GM19397 (cell line): ENCODE measurements at regions not wholly inside any gene's neighbourhood (a gene's known extent, or its start where the extent isn't known, plus 50 kb on each side); places are given as distances from the start of the nearest gene placed in this dataset.
"Not testable (repeated sequence)": the region's sequence is repeated elsewhere in the genome, so short reads cannot be mapped to it uniquely, and the experiment has no call there.

ENCODE experiments used
- ATAC-seq: cut with Tn5 transposase; IDR thresholded peaks from one replicate; pipeline ENCODE4 v1.9.1; 2021; ENCODE audit warnings: mild to moderate bottlenecking, moderate library complexity; ENCODE audit not compliant: unreplicated experiment

DNA sequence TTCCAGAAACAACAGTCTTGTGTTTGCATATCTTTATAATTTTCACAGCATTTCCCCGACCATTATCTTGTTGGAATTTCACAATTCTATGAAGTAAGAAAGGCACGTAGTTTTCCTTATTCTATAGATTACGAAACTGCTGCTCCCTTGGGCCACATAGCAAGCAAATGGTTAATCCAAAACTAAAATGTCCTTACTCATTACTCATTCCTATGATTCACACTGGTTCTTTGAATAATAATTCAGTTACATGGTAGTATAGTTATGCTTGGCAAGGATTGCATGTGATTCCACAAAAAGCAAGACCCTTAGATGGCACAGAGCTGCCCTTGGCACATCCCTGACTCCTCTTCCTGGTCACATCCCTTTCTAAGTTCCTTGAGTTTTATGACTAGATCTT lies 51.2 kb downstream of the OR13H1 start:
- ATAC-seq: no peak

- no peak for ATAC-seq
Observed at GRCh38 chrX:131607792-131608369, 64.0 kb downstream of the OR13H1 start.

DNA sequence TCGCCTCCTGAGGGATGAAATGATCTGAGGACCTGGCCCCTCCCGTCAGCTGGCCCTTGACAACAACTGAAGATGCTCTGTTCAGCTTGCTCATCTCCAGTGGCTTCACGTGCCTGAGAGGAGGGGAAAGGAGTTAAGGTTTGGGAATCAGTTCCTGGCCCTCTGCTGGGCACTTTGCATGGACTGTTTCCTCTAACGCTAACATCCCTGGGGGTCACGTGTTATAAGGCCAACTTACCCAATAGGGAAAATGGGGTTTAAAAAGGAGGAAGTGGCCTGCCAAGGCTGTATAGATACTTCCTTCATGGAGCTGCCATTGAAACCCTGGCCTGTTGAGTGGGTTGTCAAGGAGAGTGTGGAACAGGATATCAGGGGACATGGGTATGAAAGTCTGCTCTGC lies 65.6 kb downstream of the OR13H1 start:
- no peak for ATAC-seq

- ATAC-seq: no peak
Observed at GRCh38 chrX:131613260-131613659, 69.4 kb downstream of the OR13H1 start.

DNA sequence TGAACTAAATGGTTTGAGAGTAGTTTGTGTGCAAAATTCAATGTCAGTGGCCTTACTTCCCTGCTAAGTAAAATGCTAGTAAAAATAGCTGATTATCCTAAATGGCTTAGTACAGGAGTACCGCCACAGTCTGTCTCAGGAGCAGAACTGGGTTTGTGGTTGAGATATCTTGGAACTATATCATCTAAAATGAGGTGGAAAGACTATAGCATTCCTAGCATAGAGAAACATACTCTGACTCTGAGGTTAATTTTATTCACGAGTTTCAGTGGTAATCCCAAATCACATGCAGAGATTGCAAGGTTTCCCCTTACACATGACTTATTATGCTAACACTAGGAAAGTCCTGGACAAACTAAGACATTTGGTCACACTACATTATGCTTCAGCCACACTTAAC lies 70.4 kb downstream of the OR13H1 start:
- ATAC-seq: no peak

GRCh38 chrX:131617182-131617581 lies 73.3 kb downstream of the OR13H1 start:
- ATAC-seq: no peak

GRCh38 chrX:131621650-131622049 lies 77.8 kb downstream of the OR13H1 start:
- ATAC-seq: no peak

DNA sequence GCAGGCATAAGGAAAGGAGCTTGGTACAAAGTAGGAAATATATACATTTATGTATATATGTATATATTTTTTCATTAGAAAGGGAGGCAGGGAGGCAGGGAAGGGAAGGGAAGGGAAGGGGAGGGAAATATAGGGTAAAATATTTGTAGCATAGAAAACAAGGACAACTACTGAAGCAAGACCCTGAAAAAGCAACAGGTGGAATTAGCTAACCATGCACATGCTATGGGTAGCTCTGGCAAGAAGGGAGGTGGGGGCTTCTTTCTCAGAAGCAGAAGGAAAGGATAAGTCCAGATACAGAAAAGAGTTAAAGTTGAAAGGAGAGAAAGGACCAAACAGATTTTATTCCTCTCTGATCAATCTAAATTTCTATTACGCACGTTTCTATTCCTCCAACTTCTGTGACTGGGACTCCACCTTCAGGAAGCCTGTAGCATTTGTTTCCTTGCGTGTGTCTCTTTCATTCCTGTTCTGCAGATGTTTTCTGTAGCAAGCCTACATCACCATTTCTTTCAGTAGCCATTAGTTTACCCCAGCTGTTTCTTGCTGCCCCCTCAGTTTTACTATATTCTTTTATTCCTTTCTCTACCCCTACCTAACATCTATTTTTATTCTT lies 82.9 kb downstream of the OR13H1 start:
- no peak for ATAC-seq

- ATAC-seq: no peak
Observed at GRCh38 chrX:131630534-131630933, 86.7 kb downstream of the OR13H1 start.

- ATAC-seq: no peak
Observed at GRCh38 chrX:131633285-131633917, 89.5 kb downstream of the OR13H1 start.

DNA sequence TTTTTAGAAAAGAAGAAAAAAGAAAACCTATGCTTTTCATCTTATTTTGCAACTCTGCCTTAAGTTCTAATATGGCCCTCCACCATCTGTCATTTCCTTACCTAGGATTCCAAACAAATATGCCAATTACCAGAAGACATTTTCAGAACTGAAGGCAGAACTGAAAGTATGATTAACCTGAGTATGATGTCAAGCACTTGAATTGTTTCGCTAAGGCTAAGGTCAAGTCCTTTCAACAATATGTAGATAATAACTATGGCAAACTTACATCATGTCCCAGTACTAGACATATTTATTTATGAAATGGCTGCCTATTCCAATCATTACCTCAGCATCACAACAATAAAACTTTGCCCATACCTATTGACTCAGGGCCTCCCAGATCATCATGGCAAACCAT lies 91.0 kb downstream of the OR13H1 start:
- no peak for ATAC-seq

DNA sequence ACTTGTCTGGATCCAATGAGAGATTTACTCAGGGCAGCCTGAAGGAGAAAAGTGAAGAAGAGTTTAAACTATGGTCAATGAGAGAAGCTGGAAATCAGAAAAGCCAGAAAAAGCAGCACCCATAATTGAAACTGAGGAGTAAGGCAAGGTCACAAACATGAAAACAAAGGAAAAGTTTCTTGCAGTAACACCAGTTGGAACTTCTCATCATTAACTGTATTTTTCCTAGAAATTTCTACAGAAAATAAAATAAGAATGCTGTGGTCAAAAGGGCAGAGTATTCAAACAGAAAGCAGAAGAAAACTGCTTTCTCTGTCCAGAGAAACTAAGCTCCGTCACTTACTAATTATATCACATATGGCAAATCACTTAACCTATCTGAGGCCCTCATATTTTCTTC lies 102.2 kb downstream of the OR13H1 start:
- ATAC-seq: no peak

DNA sequence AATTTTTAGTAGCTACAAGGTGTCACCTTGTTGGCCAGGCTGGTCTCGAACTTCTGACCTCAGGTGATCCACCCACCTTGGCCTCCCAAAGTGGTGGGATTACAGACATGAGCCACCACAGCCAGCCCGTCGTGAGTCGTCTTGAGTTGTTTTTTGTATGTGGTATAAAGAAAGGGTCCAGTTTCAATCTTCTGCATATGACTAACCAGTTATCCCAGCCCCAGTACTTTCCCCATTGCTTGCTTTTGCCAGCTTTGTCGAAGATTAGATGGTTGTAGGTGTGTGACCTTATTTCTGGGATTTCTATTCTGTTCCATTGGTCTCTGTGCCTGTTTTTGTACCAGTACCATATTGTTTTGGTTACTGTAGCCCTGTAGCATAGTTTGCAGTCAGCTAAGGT lies 105.9 kb downstream of the OR13H1 start:
- no peak for ATAC-seq

DNA sequence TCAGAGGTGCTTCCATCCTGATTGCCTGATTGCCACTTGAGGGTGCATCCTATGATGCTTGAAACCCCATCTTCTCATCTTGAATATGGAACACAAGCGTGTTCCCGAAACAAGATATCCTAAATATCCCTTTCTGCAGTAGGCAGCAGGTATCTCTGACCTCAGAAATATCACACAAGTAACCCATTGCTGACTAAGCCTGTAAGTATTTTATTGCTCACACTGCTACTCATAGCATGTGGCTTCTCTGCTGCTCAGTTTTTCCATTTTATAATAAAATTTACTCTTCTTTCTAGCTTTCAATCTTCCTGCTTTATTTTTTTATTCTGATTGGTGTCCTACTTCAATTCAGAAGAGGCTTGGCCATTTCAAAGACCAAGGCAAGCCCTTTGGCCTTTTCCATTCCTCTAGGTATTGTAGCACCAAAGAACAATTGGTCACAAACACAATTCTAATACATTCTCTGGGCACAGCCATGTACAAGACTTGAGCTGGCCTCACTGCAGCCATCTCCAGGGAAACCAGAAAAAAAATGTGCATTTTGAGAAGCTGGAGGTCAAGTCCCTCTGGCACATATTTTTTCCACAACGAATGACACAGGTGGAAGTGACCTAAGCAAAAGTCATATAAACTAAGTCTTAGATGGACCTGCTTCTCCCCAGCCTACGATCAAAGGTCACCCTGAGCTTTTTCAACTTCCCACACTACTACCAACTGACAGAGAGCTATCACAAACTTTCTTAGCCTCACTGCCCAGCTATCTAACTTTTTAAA lies 107.0 kb downstream of the OR13H1 start:
- no peak for ATAC-seq

DNA sequence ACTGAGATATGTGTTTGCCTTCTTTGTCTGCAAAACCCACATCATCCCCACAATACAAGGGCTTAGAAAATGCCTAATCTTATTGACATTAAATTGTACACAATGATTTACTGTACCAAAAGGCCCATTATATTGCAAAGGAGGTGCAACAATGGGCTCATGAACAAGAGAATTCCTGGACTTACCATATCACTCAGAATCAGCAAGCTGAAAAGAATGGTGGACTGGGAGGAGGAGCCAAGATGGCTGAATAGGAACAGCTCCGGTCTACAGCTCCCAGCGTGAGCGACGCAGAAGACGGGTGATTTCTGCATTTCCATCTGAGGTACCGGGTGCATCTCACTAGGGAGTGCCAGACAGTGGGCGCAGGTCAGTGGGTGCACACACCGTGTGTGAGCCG lies 119.9 kb downstream of the OR13H1 start:
- not testable (repeated sequence) for ATAC-seq

DNA sequence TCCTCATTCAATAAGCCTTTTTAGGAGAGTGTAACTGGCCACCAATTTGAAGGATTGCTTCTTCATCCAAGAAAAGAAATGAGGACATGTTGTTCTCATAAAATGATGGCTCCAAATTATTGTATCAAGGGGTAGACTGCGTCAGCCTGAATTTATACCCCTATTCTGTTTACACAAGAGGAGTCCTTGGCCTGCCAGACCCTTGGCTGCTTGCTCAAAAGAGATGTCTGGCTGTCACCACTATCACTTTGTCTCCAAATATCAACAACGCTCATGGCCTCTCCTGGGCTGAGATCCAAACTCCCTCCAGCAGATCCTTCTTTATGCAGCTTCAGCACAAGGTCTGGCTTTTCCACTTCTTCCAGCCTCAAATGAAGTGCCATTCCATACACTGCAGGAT lies 127.9 kb downstream of the OR13H1 start:
- no peak for ATAC-seq

DNA sequence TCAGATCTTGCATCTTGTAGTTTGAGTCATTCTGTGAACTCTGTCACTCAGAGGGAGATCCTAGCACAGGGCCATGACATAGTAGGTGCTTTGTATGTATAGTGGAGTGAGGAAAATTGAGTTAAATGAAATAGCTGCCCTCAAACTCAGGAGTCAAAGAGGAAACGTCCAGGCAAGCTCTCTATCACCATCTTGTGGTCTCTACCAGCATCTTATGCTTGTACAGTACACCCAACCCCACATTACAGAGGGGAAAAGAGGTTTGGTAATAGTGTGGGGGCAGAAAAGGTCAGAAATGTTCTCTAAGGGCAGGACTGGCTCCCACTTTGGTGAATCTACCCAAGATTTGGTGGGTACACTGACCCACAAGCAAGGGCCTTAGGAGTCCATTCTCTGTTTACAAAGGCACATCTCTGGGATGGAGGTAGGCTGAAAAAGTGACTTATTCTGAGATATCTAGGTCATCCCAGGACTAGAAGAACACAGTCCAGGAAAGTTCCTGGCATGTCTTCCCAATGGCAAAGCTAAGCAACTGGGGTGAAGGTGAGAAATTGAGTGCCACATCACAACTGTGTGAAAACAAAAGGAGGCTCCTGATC lies 131.8 kb downstream of the OR13H1 start:
- no peak for ATAC-seq

DNA sequence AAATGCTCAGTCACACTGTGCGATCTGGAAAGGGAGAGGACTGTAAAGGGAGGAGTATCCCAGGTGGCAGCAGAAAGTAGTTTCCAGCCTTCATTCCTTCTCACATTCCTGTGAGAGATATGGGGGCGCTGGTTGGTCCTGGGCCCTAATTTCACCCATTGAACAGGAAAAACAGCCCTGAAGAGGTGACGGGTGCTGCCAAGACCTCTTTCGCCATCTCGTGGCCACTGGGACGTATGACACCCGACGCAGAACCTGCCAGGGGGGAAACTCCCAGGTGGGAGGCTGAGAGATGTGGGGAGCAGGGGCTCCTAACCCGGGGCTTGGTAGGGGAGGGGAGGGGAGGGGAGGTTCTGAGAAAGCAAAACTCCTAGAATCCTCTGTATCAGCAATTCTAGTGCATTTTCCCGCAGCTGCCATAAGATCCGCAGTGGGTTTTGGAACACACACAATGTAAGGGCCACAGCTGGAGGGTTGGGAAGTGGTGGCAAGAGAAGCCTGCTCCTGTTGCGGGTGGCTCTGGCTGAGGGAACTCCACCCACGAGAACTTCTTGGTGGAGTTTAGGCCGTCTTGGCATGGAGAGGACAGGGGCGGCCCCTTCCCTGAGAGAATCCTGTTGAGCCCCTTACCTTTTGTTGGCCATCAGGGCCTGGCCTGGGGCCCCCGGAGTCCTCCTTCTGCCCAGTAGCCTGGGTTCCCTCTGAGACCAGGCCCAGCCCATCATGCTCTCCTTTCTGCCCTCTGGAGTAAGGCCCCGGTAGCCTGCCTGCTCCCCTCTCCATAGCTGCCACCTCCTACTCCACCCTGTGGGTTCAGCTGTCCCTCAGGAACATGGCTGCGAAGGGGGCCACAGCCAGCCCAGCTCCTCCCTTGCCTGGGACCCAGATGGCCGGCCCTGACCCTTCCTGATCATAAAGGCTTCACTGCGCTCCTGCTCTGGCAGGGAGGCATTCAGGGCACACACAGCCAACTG lies 134.1 kb downstream of the OR13H1 start:
- ATAC-seq: peak; percentile 79

DNA sequence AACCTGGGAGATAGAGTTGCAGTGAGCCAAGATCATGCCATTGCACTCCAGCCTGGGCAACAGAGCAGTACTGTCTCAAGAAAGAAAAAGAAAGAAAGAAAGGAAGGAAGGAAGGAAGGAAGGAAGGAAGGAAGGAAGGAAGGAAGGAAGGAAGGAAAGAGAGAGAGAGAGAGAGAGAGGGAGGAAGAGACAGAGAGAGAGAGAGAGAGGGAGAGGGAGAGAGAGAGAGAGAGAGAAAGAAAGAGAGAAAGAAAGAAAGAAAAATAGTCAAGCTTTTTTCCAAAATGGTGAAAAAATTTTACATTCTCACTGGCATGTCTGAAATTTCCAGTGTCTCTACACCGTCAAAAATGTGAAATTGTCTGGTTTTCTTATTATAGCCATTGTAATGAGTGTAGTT lies 138.9 kb downstream of the OR13H1 start:
- not testable (repeated sequence) for ATAC-seq

- ATAC-seq: no peak
Observed at GRCh38 chrX:131693359-131693758, 149.5 kb downstream of the OR13H1 start.
